Fibroblast of lung (primary cell): ENCODE measurements at regions not wholly inside any gene's neighbourhood (a gene's known extent, or its start where the extent isn't known, plus 50 kb on each side); places are given as distances from the start of the nearest gene placed in this dataset.

ENCODE experiments used
- CTCF ChIP-seq, 2 donors: IDR thresholded peaks in 1 of 2; conservative IDR thresholded peaks in 1 of 2; 1 replicate in 1 of 2; 2 replicates in 1 of 2; pipeline ENCODE4 v1.5.1; 2011 to 2012; ENCODE audit warnings: low read length in 2 of 2, control low read depth in 1 of 2, inconsistent platforms in 1 of 2, low read depth in 1 of 2, mild to moderate bottlenecking in 1 of 2
- EZH2 ChIP-seq: IDR thresholded peaks from 2 replicates; pipeline ENCODE4 v1.5.1; 2012; ENCODE audit warnings: low read length, control low read depth, mild to moderate bottlenecking; ENCODE audit errors: missing control alignments

- no peak for TF ChIP-seq EZH2
- no peak for TF ChIP-seq CTCF (conservative IDR thresholded peaks at IDR 0.05 in 1 of 2, IDR thresholded peaks at IDR 0.05 in 1 of 2; ENCODE audit: low read depth in 1 of 2, low read length in 2 of 2)
Observed at GRCh38 chr6:101236709-101237108, 156.8 kb upstream of the GRIK2 start.
